Mucosa of rectum (tissue), 2 donors: ENCODE measurements at regions not wholly inside any gene's neighbourhood (a gene's known extent, or its start where the extent isn't known, plus 50 kb on each side); places are given as distances from the start of the nearest gene placed in this dataset.

Experiments used
- H3K27ac ChIP-seq, 2 donors: one replicate each; pipeline ENCODE4 v1.7.0; 2013; ENCODE audit warnings: inconsistent platforms in 2 of 2, low read depth in 2 of 2, low read length in 2 of 2
- H3K27me3 ChIP-seq, 2 donors: one replicate each; pipeline ENCODE4 v1.7.0; 2013; ENCODE audit warnings: low read length in 2 of 2; ENCODE audit not compliant: control insufficient read depth in 2 of 2, insufficient read depth in 2 of 2
- H3K36me3 ChIP-seq, 2 donors: one replicate each; pipeline ENCODE4 v1.7.0; 2013; ENCODE audit warnings: low read length in 2 of 2; ENCODE audit not compliant: control insufficient read depth in 2 of 2, insufficient read depth in 2 of 2
- H3K4me1 ChIP-seq, 2 donors: one replicate each; pipeline ENCODE4 v1.7.0; 2013; ENCODE audit warnings: low read length in 2 of 2, mild to moderate bottlenecking in 1 of 2; ENCODE audit not compliant: control insufficient read depth in 2 of 2, insufficient read depth in 2 of 2
- H3K4me3 ChIP-seq, 2 donors: one replicate each; pipeline ENCODE4 v1.7.0; 2013; ENCODE audit warnings: low read length in 2 of 2
- H3K9ac ChIP-seq, 2 donors: one replicate each; pipeline ENCODE4 v1.7.0; 2013; ENCODE audit warnings: low read length in 2 of 2, low read depth in 1 of 2, mild to moderate bottlenecking in 1 of 2
- H3K9me3 ChIP-seq, 2 donors: one replicate each; pipeline ENCODE4 v1.7.0; 2013; ENCODE audit warnings: low read length in 2 of 2; ENCODE audit not compliant: control insufficient read depth in 2 of 2
- donor health status: healthy.
- donor health status: Normal muscosa, but diverticular disease.

DNA sequence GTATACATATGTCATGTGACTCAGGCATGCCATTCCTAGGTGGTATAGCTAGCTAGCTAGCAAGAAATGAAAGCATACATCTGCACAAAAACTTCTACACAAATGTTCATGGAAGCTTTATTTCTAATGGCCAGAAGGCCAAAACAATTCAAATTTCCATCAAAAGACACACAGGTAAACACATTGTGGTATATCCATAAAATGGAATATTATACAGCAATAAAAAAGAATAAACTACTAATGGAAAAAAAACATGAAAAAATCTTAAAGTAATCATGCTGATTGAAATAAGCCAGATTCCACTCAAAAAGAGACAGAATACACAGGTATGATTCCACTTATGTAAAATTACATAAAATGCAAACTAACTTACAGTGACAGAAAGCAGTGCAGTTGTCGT lies 154.3 kb downstream of the MACC1 start:
- no peaks in the 10 kb centered on the region for H3K4me1 ChIP-seq
- no peak overlapping the region for H3K4me3 ChIP-seq
- H3K27me3 ChIP-seq: no peaks in the 10 kb centered on the region
- H3K9me3 ChIP-seq: peaks cover 0 to 6% of the 10 kb centered on the region in 2 donors
- no peaks in the 10 kb centered on the region for H3K36me3 ChIP-seq
- no peak overlapping the region for H3K27ac ChIP-seq
- no peak overlapping the region for H3K9ac ChIP-seq

DNA sequence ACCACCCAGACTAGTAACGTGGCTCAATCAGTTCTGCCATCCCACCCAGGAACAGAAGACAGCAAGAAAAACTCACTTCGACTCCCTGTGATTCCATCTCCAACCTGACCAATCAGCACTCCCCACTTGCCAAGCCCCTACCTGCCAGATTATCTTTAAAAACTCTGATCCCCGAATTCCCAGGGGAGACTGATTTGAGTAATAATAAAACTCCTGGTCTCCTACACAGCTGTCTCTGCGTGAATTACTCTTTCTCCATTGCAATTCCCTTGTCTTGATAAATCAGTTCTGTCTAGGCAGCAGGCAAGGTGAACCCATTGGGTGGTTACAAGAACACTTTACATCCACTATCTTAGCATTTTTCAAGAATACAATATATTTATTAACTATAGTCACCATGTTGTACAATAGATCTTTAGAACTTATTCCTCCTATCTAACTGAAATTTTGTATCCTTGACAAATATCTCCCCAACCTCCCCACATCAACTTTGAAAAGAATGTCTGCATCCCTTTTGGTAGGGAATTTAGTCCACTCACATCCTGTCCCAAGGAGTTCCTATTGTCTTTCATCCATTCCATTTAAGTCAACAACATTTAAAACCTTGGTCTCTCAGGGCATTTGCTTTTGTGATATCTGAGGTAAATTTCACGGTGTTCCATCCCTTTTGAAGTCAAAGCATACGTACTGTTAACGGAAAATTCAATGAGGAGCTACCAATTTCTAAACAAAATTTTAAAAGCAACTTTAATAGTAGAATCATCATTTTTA lies 163.7 kb downstream of the MACC1 start:
- Histone ChIP-seq H3K36me3 (no peaks in the 10 kb centered on the region), H3K9me3 (no peaks in the 10 kb centered on the region), H3K4me1 (no peaks in the 10 kb centered on the region), H3K27me3 (no peaks in the 10 kb centered on the region), H3K27ac (no peak overlapping the region), H3K4me3 (no peak overlapping the region), H3K9ac (no peak overlapping the region)

DNA sequence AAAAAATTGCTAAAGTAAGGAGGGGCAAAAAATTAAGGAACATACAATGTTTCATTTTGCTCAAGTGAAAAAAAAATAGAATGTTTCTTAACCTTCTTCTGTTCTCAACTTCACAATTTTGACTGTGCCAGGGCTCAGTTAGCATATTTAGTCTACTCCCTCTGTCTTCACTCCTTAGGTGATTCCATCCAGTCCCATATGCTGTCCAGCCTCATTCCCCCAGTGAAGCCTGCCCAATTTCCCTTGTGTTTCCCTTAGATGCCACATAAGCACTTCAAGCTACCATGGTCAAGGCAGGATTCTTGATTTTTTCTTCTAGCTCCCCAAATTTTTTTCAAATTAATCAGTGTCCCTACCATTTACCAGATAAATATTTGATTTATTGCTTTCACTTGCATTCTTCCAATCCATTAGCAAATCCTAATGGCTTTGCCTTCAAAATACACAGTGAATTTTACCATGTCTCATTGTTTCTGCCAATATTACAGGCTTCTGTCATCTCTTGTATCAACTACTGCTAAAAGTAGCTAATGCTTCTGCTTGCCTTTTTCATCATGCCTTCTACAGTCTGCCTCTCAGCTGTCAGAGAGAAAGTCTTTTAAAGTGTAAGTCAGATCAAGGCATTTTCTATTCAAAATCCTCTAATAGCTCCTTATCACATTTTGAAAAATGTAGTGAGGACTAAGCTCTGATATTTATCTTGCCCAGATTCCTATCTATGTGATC lies 166.8 kb downstream of the MACC1 start:
- Histone ChIP-seq H3K27me3 (no peaks in the 10 kb centered on the region), H3K27ac (no peak overlapping the region), H3K9ac (no peak overlapping the region), H3K4me1 (no peaks in the 10 kb centered on the region), H3K9me3 (no peaks in the 10 kb centered on the region), H3K36me3 (no peaks in the 10 kb centered on the region), H3K4me3 (no peak overlapping the region)

DNA sequence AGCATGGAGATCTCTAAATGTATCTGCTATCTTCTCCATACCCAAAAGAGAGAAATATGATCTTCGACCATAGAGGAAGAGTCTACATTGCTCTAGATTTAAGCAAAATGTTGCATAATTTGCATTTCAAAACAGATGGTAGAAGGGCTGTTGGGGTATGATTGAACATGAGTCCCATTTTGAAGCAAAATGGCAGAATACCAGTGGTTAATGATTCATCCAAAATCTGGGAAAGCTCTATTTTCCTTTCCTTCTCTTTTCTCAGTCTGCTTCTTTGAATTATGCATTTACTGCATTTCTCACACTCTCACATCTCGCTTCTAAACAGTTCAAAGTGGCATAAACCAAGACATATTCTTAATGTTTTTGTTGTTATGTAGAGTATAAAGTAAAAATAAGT lies 178.5 kb downstream of the MACC1 start:
- Histone ChIP-seq H3K4me3 (no peak overlapping the region), H3K9ac (no peak overlapping the region), H3K27ac (no peak overlapping the region), H3K4me1 (no peaks in the 10 kb centered on the region), H3K9me3 (no peaks in the 10 kb centered on the region), H3K36me3 (no peaks in the 10 kb centered on the region), H3K27me3 (no peaks in the 10 kb centered on the region)

DNA sequence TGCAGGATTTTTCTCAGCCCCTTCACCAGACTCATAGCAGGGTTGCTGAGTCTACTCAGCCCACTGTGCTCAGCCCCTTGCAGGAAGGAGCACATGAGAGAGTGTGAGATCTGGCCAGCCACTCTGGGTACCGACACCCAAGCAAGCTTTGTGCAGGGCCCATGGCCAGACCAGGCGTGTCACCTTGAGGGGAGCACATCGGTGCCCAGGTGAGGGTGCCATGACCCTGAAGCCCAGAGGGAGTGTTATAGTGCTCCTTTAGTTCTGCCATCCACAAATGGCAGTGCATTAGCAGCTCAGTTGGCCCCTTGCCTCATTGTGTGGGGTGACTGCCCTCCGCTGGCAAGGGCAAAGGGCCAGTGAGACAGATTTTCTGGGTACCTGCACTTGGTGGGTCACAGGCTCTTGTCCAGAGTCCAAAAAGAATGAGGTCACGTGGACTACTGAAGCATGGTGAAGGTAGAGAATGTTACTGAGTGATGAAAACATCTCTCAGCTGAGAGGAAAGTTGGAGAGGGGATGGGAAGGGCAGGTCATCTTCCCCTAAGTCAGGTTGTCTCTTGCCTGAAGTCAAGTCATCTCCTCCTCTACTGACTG lies 181.8 kb downstream of the MACC1 start:
- no peaks in the 10 kb centered on the region for H3K36me3 ChIP-seq
- H3K4me3 ChIP-seq: no peak overlapping the region
- no peaks in the 10 kb centered on the region for H3K9me3 ChIP-seq
- no peaks in the 10 kb centered on the region for H3K4me1 ChIP-seq
- no peak overlapping the region for H3K9ac ChIP-seq
- no peak overlapping the region for H3K27ac ChIP-seq
- H3K27me3 ChIP-seq: no peaks in the 10 kb centered on the region

DNA sequence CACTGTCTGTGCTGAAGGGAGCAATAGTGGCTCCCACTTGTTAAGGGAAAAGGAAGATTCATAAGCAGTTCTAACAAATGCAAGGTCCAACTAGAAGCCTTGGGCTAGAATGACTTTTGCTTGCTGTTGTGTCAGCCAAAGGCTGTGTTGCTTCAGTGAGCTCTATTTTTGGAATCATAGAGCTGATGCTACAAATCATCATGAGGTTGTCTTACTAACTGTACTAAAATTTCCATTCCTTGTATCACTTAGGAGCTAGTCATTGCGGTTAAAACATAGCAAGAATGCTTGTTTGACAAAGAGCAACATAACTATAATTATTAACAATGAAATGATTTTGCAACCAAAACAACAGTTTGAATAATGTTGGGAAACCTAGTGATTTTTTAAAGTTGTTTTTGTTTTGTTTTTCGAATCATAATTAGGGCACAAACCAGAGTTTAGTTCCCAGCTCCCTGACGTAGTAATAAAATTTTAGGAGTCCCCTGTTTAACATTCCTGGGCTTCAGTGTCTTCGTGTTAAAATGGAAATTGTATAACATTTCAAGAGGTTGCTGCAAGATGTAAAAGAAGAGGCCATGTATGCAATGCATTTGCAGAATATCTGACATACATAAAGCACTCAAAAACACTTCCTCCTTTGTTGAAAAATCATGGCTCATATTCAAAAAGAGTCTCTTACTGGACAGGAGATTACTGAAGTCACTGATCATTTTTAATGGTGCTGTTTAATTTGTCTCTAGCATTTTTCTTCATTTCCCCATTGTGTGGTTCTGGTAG lies 183.4 kb downstream of the MACC1 start:
- H3K4me3 ChIP-seq: no peak overlapping the region
- H3K27ac ChIP-seq: no peak overlapping the region
- H3K36me3 ChIP-seq: no peaks in the 10 kb centered on the region
- H3K9ac ChIP-seq: no peak overlapping the region
- H3K27me3 ChIP-seq: no peaks in the 10 kb centered on the region
- H3K4me1 ChIP-seq: no peaks in the 10 kb centered on the region
- no peaks in the 10 kb centered on the region for H3K9me3 ChIP-seq

DNA sequence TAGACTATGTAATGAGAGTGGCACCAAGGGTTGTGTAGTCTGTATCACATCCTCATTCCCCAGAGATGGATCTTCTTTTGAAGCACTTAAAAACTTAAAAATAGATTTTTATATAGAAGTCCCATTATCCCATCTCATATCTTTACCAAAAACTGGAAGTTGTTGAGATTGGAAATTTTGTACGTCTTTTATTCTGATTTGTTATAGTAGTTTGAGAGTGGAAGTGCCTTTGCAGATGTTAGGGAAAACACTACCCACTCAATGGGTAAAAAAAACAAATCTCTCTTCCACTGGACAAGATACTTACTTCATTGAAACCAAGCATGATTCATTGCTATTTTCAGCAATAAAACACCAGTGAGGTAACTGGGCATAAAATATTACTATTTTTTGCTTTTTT lies 184.4 kb downstream of the MACC1 start:
- H3K9me3 ChIP-seq: no peaks in the 10 kb centered on the region
- H3K27ac ChIP-seq: no peak overlapping the region
- H3K9ac ChIP-seq: no peak overlapping the region
- H3K4me1 ChIP-seq: no peaks in the 10 kb centered on the region
- no peaks in the 10 kb centered on the region for H3K27me3 ChIP-seq
- no peaks in the 10 kb centered on the region for H3K36me3 ChIP-seq
- no peak overlapping the region for H3K4me3 ChIP-seq

DNA sequence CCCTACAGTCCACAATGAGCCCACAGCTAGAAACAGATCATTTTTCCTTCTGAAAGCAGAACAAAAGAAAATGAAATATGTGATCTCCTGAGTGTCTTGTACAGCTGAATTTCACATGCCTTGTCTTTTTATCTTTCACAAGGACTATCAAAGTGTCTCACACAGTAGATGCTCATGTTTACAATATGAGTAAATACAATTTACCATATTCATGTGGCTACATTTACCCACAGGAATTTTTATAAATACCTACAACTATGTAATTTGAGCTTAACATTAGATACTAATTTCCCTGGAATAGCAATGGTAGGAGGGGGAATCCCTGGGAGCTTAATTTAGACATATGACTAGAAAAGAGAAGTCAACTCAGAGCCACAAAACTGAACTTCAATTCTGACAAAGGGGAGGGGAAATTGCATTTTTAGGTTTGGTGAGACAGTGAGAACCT lies 186.2 kb downstream of the MACC1 start:
- Histone ChIP-seq H3K27me3 (no peaks in the 10 kb centered on the region), H3K4me1 (no peaks in the 10 kb centered on the region), H3K9ac (no peak overlapping the region), H3K36me3 (no peaks in the 10 kb centered on the region), H3K4me3 (no peak overlapping the region), H3K27ac (no peak overlapping the region), H3K9me3 (no peaks in the 10 kb centered on the region)

DNA sequence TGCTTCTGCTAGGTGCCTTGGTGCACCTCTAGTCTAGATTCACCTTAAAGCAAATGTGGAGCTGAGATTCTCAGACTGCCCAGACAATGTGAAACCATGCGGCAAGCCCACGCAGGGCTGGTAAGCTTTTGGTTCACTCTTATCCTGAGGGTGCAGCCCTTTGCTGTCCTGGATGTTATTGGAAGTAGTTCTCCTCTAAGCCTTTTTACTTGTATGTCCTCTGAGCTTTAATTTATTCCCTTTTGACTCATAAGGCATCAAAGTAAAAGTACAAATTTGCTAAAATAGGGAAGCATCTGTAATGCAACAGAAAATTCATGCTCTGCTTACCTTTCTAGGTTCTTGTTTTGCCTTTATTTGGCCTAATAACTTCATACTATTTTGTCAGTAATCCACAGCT lies 186.8 kb downstream of the MACC1 start:
- no peak overlapping the region for H3K9ac ChIP-seq
- H3K36me3 ChIP-seq: no peaks in the 10 kb centered on the region
- no peaks in the 10 kb centered on the region for H3K4me1 ChIP-seq
- no peak overlapping the region for H3K27ac ChIP-seq
- H3K4me3 ChIP-seq: no peak overlapping the region
- H3K27me3 ChIP-seq: no peaks in the 10 kb centered on the region
- H3K9me3 ChIP-seq: no peaks in the 10 kb centered on the region

DNA sequence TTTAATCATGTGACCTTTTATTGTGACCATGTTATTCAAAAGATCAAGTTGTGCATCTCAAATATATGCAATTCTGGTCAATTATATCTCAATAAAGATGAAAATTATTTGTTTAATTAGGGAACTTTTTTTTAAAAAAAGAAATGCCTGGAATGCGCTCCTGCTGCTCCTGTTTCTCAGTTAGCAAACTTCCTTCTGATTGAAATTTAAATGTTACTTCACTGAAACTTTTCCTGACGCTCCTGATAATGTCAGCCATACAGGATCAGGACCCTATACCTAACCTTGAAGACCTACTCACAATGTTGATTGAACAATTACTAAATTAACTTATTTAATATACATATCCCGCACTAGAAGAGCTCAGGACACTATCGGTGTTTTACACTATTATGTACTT lies 190.4 kb downstream of the MACC1 start:
- Histone ChIP-seq H3K9me3 (no peaks in the 10 kb centered on the region), H3K27me3 (no peaks in the 10 kb centered on the region), H3K9ac (no peak overlapping the region), H3K27ac (no peak overlapping the region), H3K4me1 (no peaks in the 10 kb centered on the region), H3K36me3 (no peaks in the 10 kb centered on the region), H3K4me3 (no peak overlapping the region)
